Esophagus muscularis mucosa (tissue), 4 donors: ENCODE measurements at regions not wholly inside any gene's neighbourhood (a gene's known extent, or its start where the extent isn't known, plus 50 kb on each side); places are given as distances from the start of the nearest gene placed in this dataset.

Source experiments
- DNase-seq: peaks from one replicate; pipeline ENCODE4 v3.0.0-alpha.2; 2017; ENCODE audit errors: extremely low spot score
- H3K27ac ChIP-seq, 4 donors: fragments of 200-600 bp; sonication (generic); replicated peaks in 1 of 4; 1 replicate in 3 of 4; 2 replicates in 1 of 4; pipeline ENCODE4 v1.5.1; 2016 to 2019; ENCODE audit warnings: mild to moderate bottlenecking in 1 of 4
- H3K27me3 ChIP-seq, 4 donors: fragments of 200-600 bp; sonication (generic); one replicate each; pipeline versions ENCODE4 v1.5.1 to v1.6.0; 2016 to 2019
- H3K36me3 ChIP-seq, 4 donors: fragments of 200-600 bp; sonication (generic); one replicate each; pipeline ENCODE4 v1.5.1; 2016 to 2019
- H3K4me1 ChIP-seq, 4 donors: fragments of 200-600 bp; sonication (generic); one replicate each; pipeline ENCODE4 v1.5.1; 2016 to 2019
- H3K4me3 ChIP-seq, 4 donors: fragments of 200-600 bp; sonication (generic); 1 replicate in 2 of 4; 2 replicates in 2 of 4; pipeline ENCODE4 v1.5.1; 2016 to 2019; ENCODE audit warnings: mild to moderate bottlenecking in 4 of 4, moderate library complexity in 1 of 4
- H3K9me3 ChIP-seq, 4 donors: fragments of 200-600 bp; sonication (generic); 1 replicate in 3 of 4; 2 replicates in 1 of 4; pipeline ENCODE4 v1.5.1; 2016 to 2019
- EP300 ChIP-seq: sonication (generic); formaldehyde crosslinking; IDR thresholded peaks from one replicate; pipeline ENCODE4 v1.6.1; 2017; ENCODE audit warnings: antibody characterized with exemption
- POLR2A ChIP-seq: fragments of 450-650 bp; IDR thresholded peaks from one replicate; pipeline ENCODE4 v1.6.1; 2017; ENCODE audit warnings: antibody characterized with exemption, moderate library complexity, mild to moderate bottlenecking, low read depth
- POLR2AphosphoS5 ChIP-seq, 2 donors: sonication (generic); formaldehyde crosslinking; IDR thresholded peaks; one replicate each; pipeline ENCODE4 v1.6.1; 2017; ENCODE audit warnings: antibody characterized with exemption in 2 of 2
- WGBS: methylation state at CpG from one replicate; pipeline ENCODE4 v1.1.5; 2018; 5-methylcytosine and 5-hydroxymethylcytosine counted together
- intact Hi-C: fragments of 100-400 bp; cut with DNase I; formaldehyde crosslinking; loops from one replicate; pipeline ENCODE4 v1.15.1; 2023
- TF ChIP-seq, protein P1 (sequence below), 3 experiments: fragments of 200-600 bp in 2 of 3; fragments of 450-650 bp in 1 of 3; sonication (generic) in 2 of 3; IDR thresholded peaks; one replicate each; pipeline ENCODE4 v1.5.1; 2017 to 2019; ENCODE audit warnings: antibody characterized with exemption in 3 of 3, mild to moderate bottlenecking in 2 of 3, moderate library complexity in 1 of 3

- Histone ChIP-seq H3K27me3 (no peaks in the 10 kb centered on the region), H3K4me3 (no peak overlapping the region), H3K36me3 (no peaks in the 10 kb centered on the region), H3K9me3 (no peaks in the 10 kb centered on the region), H3K27ac (no peak overlapping the region), H3K4me1 (peaks cover 0 to 11% (median 2%) of the 10 kb centered on the region in 4 donors)
- WGBS = 42% methylated on average over 2 of the region's 2 CpGs
- DNase-seq = no peak
- TF ChIP-seq EP300 (no peak), POLR2A (no peak), POLR2AphosphoS5 (IDR thresholded peaks at IDR 0.05) (no peak)
- TF ChIP-seq, protein P1, sequence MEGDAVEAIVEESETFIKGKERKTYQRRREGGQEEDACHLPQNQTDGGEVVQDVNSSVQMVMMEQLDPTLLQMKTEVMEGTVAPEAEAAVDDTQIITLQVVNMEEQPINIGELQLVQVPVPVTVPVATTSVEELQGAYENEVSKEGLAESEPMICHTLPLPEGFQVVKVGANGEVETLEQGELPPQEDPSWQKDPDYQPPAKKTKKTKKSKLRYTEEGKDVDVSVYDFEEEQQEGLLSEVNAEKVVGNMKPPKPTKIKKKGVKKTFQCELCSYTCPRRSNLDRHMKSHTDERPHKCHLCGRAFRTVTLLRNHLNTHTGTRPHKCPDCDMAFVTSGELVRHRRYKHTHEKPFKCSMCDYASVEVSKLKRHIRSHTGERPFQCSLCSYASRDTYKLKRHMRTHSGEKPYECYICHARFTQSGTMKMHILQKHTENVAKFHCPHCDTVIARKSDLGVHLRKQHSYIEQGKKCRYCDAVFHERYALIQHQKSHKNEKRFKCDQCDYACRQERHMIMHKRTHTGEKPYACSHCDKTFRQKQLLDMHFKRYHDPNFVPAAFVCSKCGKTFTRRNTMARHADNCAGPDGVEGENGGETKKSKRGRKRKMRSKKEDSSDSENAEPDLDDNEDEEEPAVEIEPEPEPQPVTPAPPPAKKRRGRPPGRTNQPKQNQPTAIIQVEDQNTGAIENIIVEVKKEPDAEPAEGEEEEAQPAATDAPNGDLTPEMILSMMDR (IDR thresholded peaks at IDR 0.05) = no peak
- intact Hi-C loops = no loop called here
Observed at GRCh38 chr2:22628221-22628620, 756.8 kb upstream of the KLHL29 start.

DNA sequence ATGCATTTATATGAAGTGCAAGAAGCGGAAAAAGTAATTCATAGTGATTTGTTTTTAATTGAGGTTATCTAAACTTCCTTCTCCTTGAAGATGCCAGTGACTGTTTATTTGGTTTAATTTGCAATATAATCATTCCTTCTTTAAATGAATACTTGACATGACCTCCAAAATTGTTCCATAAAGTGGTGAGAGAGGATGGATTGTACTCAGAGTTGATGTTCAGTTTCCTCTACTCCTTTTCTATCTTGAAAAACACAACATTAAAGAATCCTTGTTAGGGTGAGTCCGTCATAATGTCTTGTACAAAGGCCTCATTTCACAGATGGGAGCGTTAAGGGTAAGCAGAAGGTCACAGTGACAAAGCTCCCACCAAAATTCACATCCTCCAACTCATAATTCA, 756.1 kb upstream of the KLHL29 start:
- WGBS = 72% methylated on average over 3 of the region's 3 CpGs
- Histone ChIP-seq H3K4me3 (no peak overlapping the region), H3K4me1 (peaks cover 0 to 11% (median 2%) of the 10 kb centered on the region in 4 donors), H3K27ac (no peak overlapping the region), H3K9me3 (no peaks in the 10 kb centered on the region), H3K36me3 (no peaks in the 10 kb centered on the region), H3K27me3 (no peaks in the 10 kb centered on the region)
- intact Hi-C loops = no loop called here
- no peak for DNase-seq
- TF ChIP-seq, protein P1 (IDR thresholded peaks at IDR 0.05) = no peak
- TF ChIP-seq POLR2A (no peak), EP300 (no peak), POLR2AphosphoS5 (IDR thresholded peaks at IDR 0.05) (no peak)

DNA sequence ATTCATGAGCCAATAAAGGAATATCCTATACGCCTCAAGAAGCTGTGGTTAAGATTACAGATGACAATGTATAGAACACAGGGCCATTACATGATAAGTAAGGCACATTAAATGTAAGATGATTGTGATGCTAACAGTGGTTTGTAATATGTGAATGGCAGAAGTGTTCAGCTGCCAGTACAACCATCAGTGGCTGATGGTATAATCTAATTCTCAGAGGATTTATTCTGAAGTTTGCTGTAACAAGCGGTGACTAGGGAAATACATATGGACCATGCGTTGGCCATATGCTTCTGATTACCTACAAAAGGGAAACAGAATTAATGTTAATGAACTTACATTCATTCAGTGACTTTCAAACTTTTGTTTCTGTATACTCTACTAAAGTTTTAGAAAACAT, 750.8 kb upstream of the KLHL29 start:
- Histone ChIP-seq H3K4me1 (no peaks in the 10 kb centered on the region), H3K27ac (no peak overlapping the region), H3K4me3 (no peak overlapping the region), H3K9me3 (no peaks in the 10 kb centered on the region), H3K27me3 (no peaks in the 10 kb centered on the region), H3K36me3 (no peaks in the 10 kb centered on the region)
- no peak for TF ChIP-seq POLR2A
- TF ChIP-seq, protein P1 (IDR thresholded peaks at IDR 0.05) = no peak
- no peak for TF ChIP-seq EP300
- TF ChIP-seq POLR2AphosphoS5 (IDR thresholded peaks at IDR 0.05) = no peak
- intact Hi-C loops = no loop called here
- WGBS = 90% methylated on average over 3 of the region's 3 CpGs
- DNase-seq = no peak

GRCh38 chr2:22656426-22656825, 728.6 kb upstream of the KLHL29 start:
- no peak overlapping the region for H3K27ac ChIP-seq
- TF ChIP-seq POLR2A (no peak), EP300 (no peak), POLR2AphosphoS5 (IDR thresholded peaks at IDR 0.05) (no peak)
- TF ChIP-seq, protein P1 (IDR thresholded peaks at IDR 0.05) = no peak
- whole genome bisulfite sequencing = 71% methylated on average over 1 of the region's 1 CpG
- no peak for DNase-seq
- no peaks in the 10 kb centered on the region for H3K27me3 ChIP-seq
- intact Hi-C loops = no loop called here
- no peaks in the 10 kb centered on the region for H3K9me3 ChIP-seq
- H3K4me1 ChIP-seq = no peaks in the 10 kb centered on the region
- H3K36me3 ChIP-seq = no peaks in the 10 kb centered on the region
- H3K4me3 ChIP-seq = no peak overlapping the region

DNA sequence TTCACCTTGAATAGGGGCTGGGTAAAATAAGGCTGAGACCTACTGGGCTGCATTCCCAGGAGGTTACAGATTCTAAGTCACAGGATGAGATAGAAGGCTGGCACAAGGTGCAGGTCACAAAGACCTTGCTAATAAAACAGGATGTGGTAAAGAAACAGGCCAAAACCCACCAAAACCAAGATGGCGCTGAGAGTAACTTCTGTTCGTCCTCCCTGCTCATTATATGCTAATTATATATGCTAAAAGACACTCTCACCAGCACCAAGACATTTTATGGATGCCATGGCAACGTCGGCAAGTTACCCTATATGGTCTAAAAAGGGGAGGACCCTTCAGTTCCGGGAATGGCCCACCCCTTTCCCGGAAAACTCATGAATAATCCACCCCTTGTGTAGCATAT, 711.5 kb upstream of the KLHL29 start:
- Histone ChIP-seq H3K36me3 (no peaks in the 10 kb centered on the region), H3K9me3 (no peaks in the 10 kb centered on the region), H3K4me1 (no peaks in the 10 kb centered on the region), H3K4me3 (no peak overlapping the region), H3K27ac (no peak overlapping the region), H3K27me3 (no peaks in the 10 kb centered on the region)
- intact Hi-C loops = no loop called here
- DNase-seq = no peak
- 81% methylated on average over 6 of the region's 6 CpGs for WGBS
- no peak for TF ChIP-seq POLR2AphosphoS5 (IDR thresholded peaks at IDR 0.05)
